Esophagus muscularis mucosa (tissue), 3 donors: ENCODE measurements at regions not wholly inside any gene's neighbourhood (a gene's known extent, or its start where the extent isn't known, plus 50 kb on each side); places are given as distances from the start of the nearest gene placed in this dataset.

Experiments
- POLR2AphosphoS5 ChIP-seq, 2 donors: sonication (generic); formaldehyde crosslinking; IDR thresholded peaks; one replicate each; pipeline ENCODE4 v1.6.1; 2017; ENCODE audit warnings: antibody characterized with exemption in 2 of 2
- TF ChIP-seq, protein P1 (sequence below), 3 experiments: fragments of 200-600 bp in 2 of 3; fragments of 450-650 bp in 1 of 3; sonication (generic) in 2 of 3; IDR thresholded peaks; one replicate each; pipeline ENCODE4 v1.5.1; 2017 to 2019; ENCODE audit warnings: antibody characterized with exemption in 3 of 3, mild to moderate bottlenecking in 2 of 3, moderate library complexity in 1 of 3

DNA sequence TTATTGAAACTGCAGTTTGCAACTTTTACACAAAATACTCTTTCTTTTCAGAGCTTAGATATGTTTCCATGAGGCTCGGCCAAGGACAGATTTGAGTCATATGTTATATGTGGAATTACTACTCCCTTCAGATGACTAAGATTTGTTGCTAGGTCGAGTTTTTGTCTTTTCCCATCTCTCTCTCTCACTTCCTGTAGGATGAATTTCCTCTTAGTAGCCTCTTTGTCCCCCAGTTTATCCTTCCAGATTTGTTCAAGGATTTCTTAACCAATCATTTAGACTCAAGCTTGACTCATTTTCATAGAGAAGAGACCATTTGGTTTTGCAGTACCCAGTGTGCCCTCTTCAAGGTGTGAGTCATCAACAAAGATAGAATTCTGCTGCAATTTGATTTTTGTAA, 209.2 kb downstream of the GLUD2 start:
- no peak for TF ChIP-seq POLR2AphosphoS5 (IDR thresholded peaks at IDR 0.05)
- TF ChIP-seq, protein P1, sequence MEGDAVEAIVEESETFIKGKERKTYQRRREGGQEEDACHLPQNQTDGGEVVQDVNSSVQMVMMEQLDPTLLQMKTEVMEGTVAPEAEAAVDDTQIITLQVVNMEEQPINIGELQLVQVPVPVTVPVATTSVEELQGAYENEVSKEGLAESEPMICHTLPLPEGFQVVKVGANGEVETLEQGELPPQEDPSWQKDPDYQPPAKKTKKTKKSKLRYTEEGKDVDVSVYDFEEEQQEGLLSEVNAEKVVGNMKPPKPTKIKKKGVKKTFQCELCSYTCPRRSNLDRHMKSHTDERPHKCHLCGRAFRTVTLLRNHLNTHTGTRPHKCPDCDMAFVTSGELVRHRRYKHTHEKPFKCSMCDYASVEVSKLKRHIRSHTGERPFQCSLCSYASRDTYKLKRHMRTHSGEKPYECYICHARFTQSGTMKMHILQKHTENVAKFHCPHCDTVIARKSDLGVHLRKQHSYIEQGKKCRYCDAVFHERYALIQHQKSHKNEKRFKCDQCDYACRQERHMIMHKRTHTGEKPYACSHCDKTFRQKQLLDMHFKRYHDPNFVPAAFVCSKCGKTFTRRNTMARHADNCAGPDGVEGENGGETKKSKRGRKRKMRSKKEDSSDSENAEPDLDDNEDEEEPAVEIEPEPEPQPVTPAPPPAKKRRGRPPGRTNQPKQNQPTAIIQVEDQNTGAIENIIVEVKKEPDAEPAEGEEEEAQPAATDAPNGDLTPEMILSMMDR (IDR thresholded peaks at IDR 0.05) = no peak
